ENCODE measurements at regions not wholly inside any gene's neighbourhood (a gene's known extent, or its start where the extent isn't known, plus 50 kb on each side); places are given as distances from the start of the nearest gene placed in this dataset.

DNA sequence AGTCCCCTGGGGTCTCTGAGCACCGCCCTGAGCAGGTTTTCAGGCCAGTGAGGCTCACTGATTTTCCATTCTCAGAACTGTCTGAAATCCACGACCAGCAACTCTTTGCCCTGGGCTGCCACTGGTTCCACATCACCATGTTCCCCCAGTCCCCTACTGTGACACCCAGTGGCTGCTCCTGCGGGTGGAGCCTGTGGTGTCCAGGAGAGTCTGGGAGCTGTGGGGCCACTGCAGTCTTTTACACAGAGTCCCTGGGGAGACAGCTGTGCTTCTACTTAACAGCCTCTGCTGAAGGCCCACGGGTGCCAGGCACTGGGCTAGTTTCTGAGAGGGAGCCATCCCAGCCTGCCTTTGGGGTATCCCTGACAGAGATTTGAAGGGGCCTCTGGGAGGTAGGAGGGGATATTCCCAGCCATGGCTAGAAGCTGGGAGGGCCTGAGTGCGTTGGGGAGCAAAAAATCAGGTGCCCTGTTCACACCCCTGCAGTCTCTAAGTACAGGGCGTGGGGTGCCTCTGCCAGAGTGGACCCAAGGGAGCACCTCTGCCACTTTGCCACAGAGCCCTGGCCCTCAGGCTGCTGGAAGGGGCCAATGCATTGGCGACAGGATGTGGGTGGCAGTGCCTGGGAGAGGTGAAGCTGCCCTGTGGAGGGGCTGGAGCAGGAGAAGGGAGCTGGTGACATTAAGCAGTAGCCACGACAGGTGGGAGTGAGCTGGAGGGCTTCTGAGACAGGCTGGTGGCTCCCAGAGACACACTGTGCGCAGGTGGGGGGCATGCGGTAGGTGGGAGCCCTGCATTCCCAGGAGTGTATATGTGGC lies 200.2 kb upstream of the ZNF536 start:
- no peak overlapping the region for H3K4me3 ChIP-seq (ENCODE audit: low read depth, low read length)
- no peak for TF ChIP-seq CTCF (IDR thresholded peaks at IDR 0.05; ENCODE audit: insufficient read depth, low read depth, low read length, missing control alignments)
- DNase-seq (ENCODE audit: low read depth) = no peak

DNA sequence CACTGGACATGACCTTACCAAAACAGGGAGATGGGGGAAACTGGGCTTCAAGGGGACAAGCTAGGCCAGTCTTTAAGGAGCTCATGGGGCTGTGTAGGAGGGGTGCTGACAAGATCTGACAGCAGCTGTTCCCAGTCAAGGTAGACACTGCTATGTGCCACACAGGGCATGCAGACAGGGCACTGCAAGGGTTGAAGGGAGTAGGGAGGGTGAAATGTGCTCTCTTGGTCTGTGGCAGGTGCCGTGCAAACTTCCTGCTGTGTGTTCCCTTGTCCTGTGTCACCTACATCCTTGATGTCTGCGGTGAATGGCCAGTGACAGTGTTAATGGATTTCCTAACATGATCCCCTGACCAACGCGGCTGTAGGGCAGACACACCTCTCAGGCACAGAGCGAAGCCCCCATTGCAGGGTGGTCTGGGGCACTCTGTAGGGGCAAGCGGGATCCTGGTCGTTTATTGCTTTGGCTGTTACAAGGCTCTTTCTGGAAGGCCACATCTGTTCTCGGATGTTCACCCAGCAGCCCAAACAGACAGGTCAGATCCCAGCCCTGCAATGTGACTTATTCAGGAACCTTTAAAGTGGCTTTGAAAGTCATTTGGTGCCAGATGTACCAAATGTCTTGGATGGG lies 199.5 kb upstream of the ZNF536 start:
- no peak for DNase-seq (ENCODE audit: low read depth)
- TF ChIP-seq CTCF (IDR thresholded peaks at IDR 0.05; ENCODE audit: insufficient read depth, low read depth, low read length, missing control alignments) = no peak
- H3K4me3 ChIP-seq (ENCODE audit: low read depth, low read length) = no peak overlapping the region

- DNase-seq (ENCODE audit: low read depth) = no peak
- H3K4me3 ChIP-seq (ENCODE audit: low read depth, low read length) = no peak overlapping the region
- TF ChIP-seq CTCF (IDR thresholded peaks at IDR 0.05; ENCODE audit: insufficient read depth, low read depth, low read length, missing control alignments) = no peak
Observed at GRCh38 chr19:30173593-30174356, 198.4 kb upstream of the ZNF536 start.

GRCh38 chr19:30174357-30174645 lies 197.9 kb upstream of the ZNF536 start:
- no peak for TF ChIP-seq CTCF (IDR thresholded peaks at IDR 0.05; ENCODE audit: insufficient read depth, low read depth, low read length, missing control alignments)
- DNase-seq (ENCODE audit: low read depth) = no peak

GRCh38 chr19:30174791-30175190 lies 197.4 kb upstream of the ZNF536 start:
- no peak for TF ChIP-seq CTCF (IDR thresholded peaks at IDR 0.05; ENCODE audit: insufficient read depth, low read depth, low read length, missing control alignments)
- no peak for DNase-seq (ENCODE audit: low read depth)
- no peak overlapping the region for H3K4me3 ChIP-seq (ENCODE audit: low read depth, low read length)

More at GRCh38 chr19:30174357-30174645, 197.9 kb upstream of the ZNF536 start:
- no peak overlapping the region for H3K4me3 ChIP-seq (ENCODE audit: low read depth, low read length)

GRCh38 chr19:30175987-30176386 lies 196.2 kb upstream of the ZNF536 start:
- TF ChIP-seq CTCF (IDR thresholded peaks at IDR 0.05; ENCODE audit: insufficient read depth, low read depth, low read length, missing control alignments) = no peak

More at GRCh38 chr19:30175987-30176386, 196.2 kb upstream of the ZNF536 start:
- H3K4me3 ChIP-seq (ENCODE audit: low read depth, low read length) = no peak overlapping the region
- no peak for DNase-seq (ENCODE audit: low read depth)
